GM23248 (cell line): ENCODE measurements at regions not wholly inside any gene's neighbourhood (a gene's known extent, or its start where the extent isn't known, plus 50 kb on each side); places are given as distances from the start of the nearest gene placed in this dataset.

Experiments
- DNase-seq: peaks from one replicate; pipeline ENCODE4 v3.0.0-alpha.2; 2015
- H2AFZ ChIP-seq: fragments of 200-600 bp; sonication (generic); 2 replicates; pipeline ENCODE4 v1.6.1; 2016; ENCODE audit warnings: antibody characterized with exemption
- H3F3A ChIP-seq: fragments of 200-600 bp; sonication (generic); 2 replicates; pipeline ENCODE4 v1.6.1; 2016; ENCODE audit warnings: mild to moderate bottlenecking, antibody characterized with exemption, mixed run types; ENCODE audit not compliant: insufficient read depth
- H3K27ac ChIP-seq: fragments of 200-600 bp; sonication (generic); 2 replicates; pipeline ENCODE4 v1.5.1; 2016; ENCODE audit warnings: mild to moderate bottlenecking
- H3K27me3 ChIP-seq: fragments of 200-600 bp; sonication (generic); replicated peaks from 2 replicates; pipeline ENCODE4 v1.6.1; 2016; ENCODE audit warnings: mild to moderate bottlenecking; ENCODE audit not compliant: insufficient read depth
- H3K36me3 ChIP-seq: fragments of 200-600 bp; sonication (generic); 2 replicates; pipeline ENCODE4 v1.6.1; 2016; ENCODE audit warnings: low read depth, mild to moderate bottlenecking
- H3K4me1 ChIP-seq: fragments of 200-600 bp; sonication (generic); 2 replicates; pipeline ENCODE4 v1.6.1; 2016; ENCODE audit warnings: mild to moderate bottlenecking; ENCODE audit not compliant: insufficient read depth
- H3K4me2 ChIP-seq: fragments of 200-600 bp; sonication (generic); one replicate; pipeline ENCODE4 v1.6.1; 2016; ENCODE audit warnings: mild to moderate bottlenecking; ENCODE audit not compliant: unreplicated experiment
- H3K4me3 ChIP-seq: fragments of 200-600 bp; sonication (generic); 2 replicates; pipeline ENCODE4 v1.5.1; 2016; ENCODE audit warnings: mild to moderate bottlenecking
- H3K79me2 ChIP-seq: fragments of 200-600 bp; sonication (generic); 2 replicates; pipeline ENCODE4 v1.6.1; 2016; ENCODE audit warnings: mild to moderate bottlenecking; ENCODE audit not compliant: insufficient read depth
- H3K9ac ChIP-seq: fragments of 200-600 bp; sonication (generic); 2 replicates; pipeline ENCODE4 v1.6.1; 2016; ENCODE audit warnings: mild to moderate bottlenecking
- H3K9me2 ChIP-seq: fragments of 200-600 bp; sonication (generic); 2 replicates; pipeline ENCODE4 v1.6.1; 2016; ENCODE audit warnings: mixed run types, mild to moderate bottlenecking, moderate library complexity; ENCODE audit not compliant: insufficient read depth
- H3K9me3 ChIP-seq: fragments of 200-600 bp; sonication (generic); one replicate; pipeline ENCODE4 v1.6.1; 2017; ENCODE audit warnings: low read depth
- H4K20me1 ChIP-seq: fragments of 200-600 bp; sonication (generic); 2 replicates; pipeline ENCODE4 v1.6.0; 2016; ENCODE audit not compliant: insufficient read depth
- EZH2 ChIP-seq: fragments of 200-600 bp; sonication (generic); IDR thresholded peaks from 2 replicates; pipeline ENCODE4 v1.6.1; 2018; ENCODE audit warnings: antibody characterized with exemption, mild to moderate bottlenecking; ENCODE audit not compliant: insufficient read depth, poor library complexity, severe bottlenecking
- EZH2phosphoT487 ChIP-seq: fragments of 200-600 bp; sonication (generic); IDR thresholded peaks from 2 replicates; pipeline ENCODE4 v1.6.1; 2018; ENCODE audit warnings: antibody characterized with exemption, moderate library complexity, mild to moderate bottlenecking, low read depth; ENCODE audit not compliant: insufficient read depth
- WGBS, 2 experiments: methylation state at CpG; one replicate each; pipeline ENCODE4 v1.1.6; 2015 to 2017; ENCODE audit warnings: low lambda C conversion rate in 2 of 2, low coverage in 1 of 2; ENCODE audit errors: missing lambda C conversion rate in 2 of 2; 5-methylcytosine and 5-hydroxymethylcytosine counted together
- in situ Hi-C: fragments of 300-500 bp; cut with MboI; formaldehyde crosslinking; loops from 2 replicates; pipeline ENCODE4 v1.15.0; 2020

DNA sequence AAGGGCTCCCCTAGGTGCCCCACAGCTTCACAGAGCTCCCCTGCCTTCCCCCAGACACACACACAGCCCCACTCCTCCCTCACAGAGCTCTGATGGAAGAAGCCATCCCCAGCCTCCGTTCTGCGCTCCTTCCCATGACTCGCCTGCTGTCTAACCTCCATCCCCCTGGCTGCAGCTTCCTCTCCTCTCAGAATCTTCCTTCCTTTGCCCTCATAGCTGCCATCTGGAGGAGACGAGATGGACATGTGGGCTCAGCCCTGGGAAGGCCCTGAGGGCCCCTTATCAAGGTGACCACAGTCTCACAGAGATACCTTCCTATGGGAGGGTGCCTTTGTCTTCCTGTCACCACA, 94.3 kb downstream of the PCDH1 start:
- Histone ChIP-seq H4K20me1 (no peaks in the 10 kb centered on the region), H3K79me2 (no peaks in the 10 kb centered on the region), H3K9ac (no peak overlapping the region), H3K27me3 (peaks cover 14% of the 10 kb centered on the region; the same call in 1 of the 2 replicates), H3K9me3 (no peaks in the 10 kb centered on the region), H2AFZ (no peak overlapping the region), H3K27ac (no peak overlapping the region), H3K4me1 (peaks cover 9% of the 10 kb centered on the region), H3K4me2 (no peak overlapping the region), H3K36me3 (no peaks in the 10 kb centered on the region), H3K4me3 (no peak overlapping the region), H3F3A (peaks cover 6% of the 10 kb centered on the region; the same call in 1 of the 2 replicates), H3K9me2 (no peaks in the 10 kb centered on the region)
- TF ChIP-seq EZH2phosphoT487 (no peak), EZH2 (no peak)
- in situ Hi-C loops = no loop called here
- WGBS, 2 experiments = 78 to 82% methylated on average over 4 of the region's 4 CpGs
- no peak for DNase-seq

DNA sequence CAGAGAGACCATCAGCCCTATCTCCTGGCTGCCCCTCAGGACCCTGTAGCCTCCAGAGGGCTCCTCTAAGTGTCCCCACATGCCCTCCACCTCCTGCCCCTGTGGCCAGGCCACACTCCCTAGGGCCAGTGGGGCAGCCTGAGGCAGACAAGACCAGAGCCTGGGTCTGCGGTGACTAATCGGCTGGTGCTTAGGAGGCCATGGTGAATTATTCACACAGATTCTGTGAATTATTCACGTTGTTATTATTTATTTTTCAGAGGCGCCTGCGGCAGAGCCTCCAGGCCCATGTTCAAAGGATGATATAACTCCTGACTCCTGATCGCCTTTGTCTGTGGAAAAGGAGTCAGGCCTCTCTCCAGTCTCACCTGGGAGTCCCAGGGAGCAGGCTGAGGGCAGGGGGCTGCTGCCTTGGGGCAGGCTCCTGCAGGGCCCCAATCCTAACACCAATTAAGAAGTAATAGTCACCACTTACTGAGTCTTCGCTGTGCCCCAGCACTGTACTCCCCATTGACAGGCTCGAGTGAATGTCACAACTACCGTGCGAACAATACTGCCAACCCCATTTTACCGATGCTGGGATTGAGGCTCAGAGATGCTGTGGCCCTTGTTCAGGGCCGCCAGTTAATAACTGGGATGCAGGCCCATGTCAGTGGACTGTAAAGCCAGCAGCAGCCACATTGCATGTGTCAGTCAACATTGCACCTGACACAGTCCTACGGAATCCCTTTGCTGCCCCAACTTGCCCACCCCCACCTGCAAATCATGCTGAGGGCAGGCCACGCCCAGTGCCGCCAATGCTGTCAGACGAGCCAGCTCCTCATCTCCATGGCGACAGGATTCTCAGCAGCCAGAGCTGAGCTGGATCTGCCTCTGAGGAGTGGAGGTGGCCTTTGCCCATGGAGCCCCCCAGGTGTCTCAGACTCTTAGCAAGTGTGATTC, 94.9 kb downstream of the PCDH1 start:
- in situ Hi-C loops = no loop called here

DNA sequence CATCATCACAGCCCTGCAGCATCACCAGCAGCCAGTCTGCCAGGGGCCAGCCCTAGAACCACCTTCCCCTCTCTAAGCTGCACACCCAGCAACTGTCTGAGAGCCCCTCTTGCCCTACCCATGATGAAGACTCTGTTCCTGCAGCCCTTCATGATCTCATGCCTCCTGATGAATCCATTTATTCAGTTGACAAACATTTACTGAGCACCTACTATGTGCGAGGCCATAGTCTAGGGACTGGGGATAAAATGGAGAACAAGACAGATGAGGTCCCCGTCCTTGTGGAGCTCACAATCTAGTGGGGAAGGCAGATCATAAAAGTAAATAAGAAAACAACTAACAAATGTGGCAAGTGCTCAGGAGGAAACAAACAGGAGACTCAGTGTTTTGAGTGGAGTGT, 96.3 kb downstream of the PCDH1 start:
- H3F3A ChIP-seq = peaks cover 12% of the 10 kb centered on the region; the same call in 1 of the 2 replicates
- H3K4me3 ChIP-seq = no peak overlapping the region
- H3K27ac ChIP-seq = no peak overlapping the region
- H3K9me2 ChIP-seq = no peaks in the 10 kb centered on the region
- no peaks in the 10 kb centered on the region for H3K9me3 ChIP-seq
- H3K36me3 ChIP-seq = no peaks in the 10 kb centered on the region
- no peaks in the 10 kb centered on the region for H3K79me2 ChIP-seq
- H3K9ac ChIP-seq = no peak overlapping the region
- H3K4me2 ChIP-seq = no peak overlapping the region
- TF ChIP-seq EZH2phosphoT487 = no peak
- TF ChIP-seq EZH2 = no peak
- no peak overlapping the region for H2AFZ ChIP-seq
- no peaks in the 10 kb centered on the region for H4K20me1 ChIP-seq
- in situ Hi-C loops = no loop called here
- no peaks in the 10 kb centered on the region for H3K27me3 ChIP-seq
- no peak for DNase-seq
- H3K4me1 ChIP-seq = peaks cover 16% of the 10 kb centered on the region
- 56 to 71% methylated on average over 2 of the region's 2 CpGs for WGBS, 2 experiments

More for the DNA sequence above, 94.9 kb downstream of the PCDH1 start:
- H3K79me2 ChIP-seq = no peaks in the 10 kb centered on the region
- H4K20me1 ChIP-seq = no peaks in the 10 kb centered on the region
- no peaks in the 10 kb centered on the region for H3K9me2 ChIP-seq
- no peak overlapping the region for H3K4me2 ChIP-seq
- H3K4me3 ChIP-seq = no peak overlapping the region
- 63 to 66% methylated on average over 17 of the region's 17 CpGs for WGBS, 2 experiments
- H3K27ac ChIP-seq = no peak overlapping the region
- peak; percentile 40 for DNase-seq
- H3F3A ChIP-seq = peaks cover 12% of the 10 kb centered on the region; the same call in 1 of the 2 replicates
- no peaks in the 10 kb centered on the region for H3K36me3 ChIP-seq
- peaks cover 16% of the 10 kb centered on the region for H3K4me1 ChIP-seq
- H3K9me3 ChIP-seq = no peaks in the 10 kb centered on the region
- peaks cover 10% of the 10 kb centered on the region; the same call in 1 of the 2 replicates for H3K27me3 ChIP-seq
- TF ChIP-seq EZH2 = no peak
- TF ChIP-seq EZH2phosphoT487 = no peak
- H3K9ac ChIP-seq = no peak overlapping the region
- H2AFZ ChIP-seq = no peak overlapping the region

DNA sequence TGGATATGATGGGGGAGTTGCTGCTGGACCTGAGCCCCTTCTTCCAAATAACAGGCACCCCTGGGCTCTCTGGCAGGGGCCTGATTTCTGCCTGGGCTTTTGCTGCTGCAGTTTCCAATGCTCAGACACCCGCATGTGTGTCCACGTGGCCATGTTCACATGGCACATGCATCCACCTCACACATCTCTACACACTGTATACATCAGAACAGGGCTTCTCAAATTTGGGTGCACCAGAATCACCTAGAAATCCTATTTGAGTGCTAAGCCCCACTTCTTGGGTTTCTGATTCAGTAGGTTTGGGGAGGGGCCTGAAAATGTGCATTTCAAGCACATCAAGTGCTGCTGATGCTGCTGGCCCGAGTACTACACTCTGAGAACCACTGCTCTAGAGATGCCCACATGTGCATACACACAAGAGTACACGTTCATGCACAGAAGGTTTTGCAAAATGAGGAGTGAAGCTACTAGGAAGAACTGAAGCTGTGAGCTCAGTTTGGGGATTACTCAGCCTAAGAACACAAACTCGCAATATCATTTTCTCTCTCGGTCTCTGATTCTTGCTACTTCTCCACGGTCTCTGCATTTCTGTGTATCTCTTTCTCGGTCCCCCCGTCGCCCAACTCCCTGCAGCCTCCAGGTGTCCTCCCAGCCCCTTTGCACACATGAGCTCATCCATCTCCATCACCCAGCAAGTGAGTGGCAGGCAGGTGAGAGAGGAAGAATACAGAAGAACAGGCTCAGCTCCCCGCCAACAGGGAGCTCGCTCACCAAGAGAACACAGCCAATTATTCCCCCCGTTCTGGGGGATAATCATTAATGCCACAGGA, 97.0 kb downstream of the PCDH1 start:
- H3K79me2 ChIP-seq = no peaks in the 10 kb centered on the region
- H3K9me3 ChIP-seq = no peaks in the 10 kb centered on the region
- no peaks in the 10 kb centered on the region for H3K27me3 ChIP-seq
- no peak overlapping the region for H3K4me2 ChIP-seq
- no peak overlapping the region for H3K9ac ChIP-seq
- no peaks in the 10 kb centered on the region for H3K9me2 ChIP-seq
- TF ChIP-seq EZH2phosphoT487 (no peak), EZH2 (no peak)
- H3K27ac ChIP-seq = no peak overlapping the region
- no peaks in the 10 kb centered on the region for H3K36me3 ChIP-seq
- peaks cover 12% of the 10 kb centered on the region; the same call in 1 of the 2 replicates for H3F3A ChIP-seq
- DNase-seq = no peak
- in situ Hi-C loops = no loop called here
- H4K20me1 ChIP-seq = no peaks in the 10 kb centered on the region
- H3K4me3 ChIP-seq = no peak overlapping the region
- no peak overlapping the region for H2AFZ ChIP-seq
- H3K4me1 ChIP-seq = peaks cover 16% of the 10 kb centered on the region
- WGBS, 2 experiments = 57 to 60% methylated on average over 13 of the region's 13 CpGs
